HepG2 (cell line): ENCODE measurements at regions not wholly inside any gene's neighbourhood (a gene's known extent, or its start where the extent isn't known, plus 50 kb on each side); places are given as distances from the start of the nearest gene placed in this dataset.

Source experiments
- ARHGAP35 ChIP-seq: sonication (generic); formaldehyde crosslinking; IDR thresholded peaks from 2 replicates; pipeline ENCODE4 v1.9.0; 2022; ENCODE audit warnings: mild to moderate bottlenecking, inconsistent platforms, moderate library complexity, missing genetic modification reagents, borderline replicate concordance
- CBX2 ChIP-seq, 2 experiments: fragments of 200-600 bp in 1 of 2; sonication (generic); formaldehyde crosslinking in 1 of 2; IDR thresholded peaks; 2 replicates each; pipeline versions ENCODE4 v1.7.0 to v1.8.1; 2018 to 2022; ENCODE audit warnings: low read depth in 2 of 2, low read length in 1 of 2, mild to moderate bottlenecking in 1 of 2, missing genetic modification reagents in 1 of 2
- FOXK1 ChIP-seq: sonication (generic); formaldehyde crosslinking; IDR thresholded peaks from 2 replicates; pipeline ENCODE4 v1.4.0; 2020; ENCODE audit warnings: low read depth, missing genetic modification reagents, borderline replicate concordance
- KDM3A ChIP-seq: IDR thresholded peaks from 2 replicates; pipeline ENCODE4 v1.6.1; 2018; ENCODE audit warnings: low read depth, missing compliant biosample characterization
- KDM5B ChIP-seq: sonication (generic); formaldehyde crosslinking; IDR thresholded peaks from 2 replicates; pipeline ENCODE4 v1.4.0; 2020; ENCODE audit warnings: missing genetic modification reagents, mild to moderate bottlenecking, borderline replicate concordance
- KLF6 ChIP-seq: IDR thresholded peaks from 2 replicates; pipeline ENCODE4 v1.8.0; 2016; ENCODE audit warnings: missing biosample characterization, missing genetic modification reagents
- NCOA2 ChIP-seq: sonication (generic); formaldehyde crosslinking; IDR thresholded peaks from 2 replicates; pipeline ENCODE4 v1.8.0; 2022; ENCODE audit warnings: inconsistent platforms
- PHB2 ChIP-seq: fragments of 450-650 bp; IDR thresholded peaks from 2 replicates; pipeline ENCODE4 v1.6.1; 2018; ENCODE audit not compliant: partially characterized antibody
- RARA ChIP-seq: IDR thresholded peaks from 2 replicates; pipeline ENCODE4 v1.6.1; 2016; ENCODE audit warnings: missing genetic modification reagents, missing compliant biosample characterization
- RNF219 ChIP-seq: sonication (generic); formaldehyde crosslinking; IDR thresholded peaks from 2 replicates; pipeline ENCODE4 v1.5.0; 2020; ENCODE audit warnings: mild to moderate bottlenecking, missing genetic modification reagents
- SCMH1 ChIP-seq: sonication (generic); formaldehyde crosslinking; IDR thresholded peaks from 2 replicates; pipeline ENCODE4 v1.9.0; 2021; ENCODE audit warnings: missing genetic modification reagents, mild to moderate bottlenecking, borderline replicate concordance
- SMC3 ChIP-seq: IDR thresholded peaks from 2 replicates; pipeline ENCODE4 v1.6.1; 2011; ENCODE audit warnings: low read length, improper control_type of control experiment
- TBP ChIP-seq: sonication (generic); formaldehyde crosslinking; IDR thresholded peaks from 2 replicates; pipeline ENCODE4 v1.5.0; 2020; ENCODE audit warnings: missing genetic modification reagents
- ZFP37 ChIP-seq: sonication (generic); formaldehyde crosslinking; IDR thresholded peaks from 2 replicates; pipeline ENCODE4 v1.4.0; 2020; ENCODE audit warnings: missing genetic modification reagents, borderline replicate concordance
- ZNF343 ChIP-seq: sonication (generic); formaldehyde crosslinking; IDR thresholded peaks from 2 replicates; pipeline ENCODE4 v1.4.0; 2020; ENCODE audit warnings: mild to moderate bottlenecking, missing genetic modification reagents
- ZNF451 ChIP-seq: sonication (generic); formaldehyde crosslinking; IDR thresholded peaks from 2 replicates; pipeline ENCODE4 v1.5.0; 2020; ENCODE audit warnings: mild to moderate bottlenecking, missing genetic modification reagents
- ZNF563 ChIP-seq: sonication (generic); formaldehyde crosslinking; IDR thresholded peaks from 2 replicates; pipeline ENCODE4 v1.8.0; 2022; ENCODE audit warnings: mild to moderate bottlenecking, moderate library complexity, missing genetic modification reagents
- ZNF577 ChIP-seq: sonication (generic); formaldehyde crosslinking; IDR thresholded peaks from 2 replicates; pipeline ENCODE4 v1.4.0; 2020; ENCODE audit warnings: mild to moderate bottlenecking, low read depth, missing genetic modification reagents, borderline replicate concordance
- TF ChIP-seq, protein P1 (sequence below): sonication (generic); formaldehyde crosslinking; IDR thresholded peaks from 2 replicates; pipeline ENCODE4 v1.4.0; 2020; ENCODE audit warnings: mild to moderate bottlenecking, missing genetic modification reagents
- TF ChIP-seq, protein P2 (sequence below): IDR thresholded peaks from 2 replicates; pipeline ENCODE4 v1.6.1; 2016; ENCODE audit warnings: low read depth, missing genetic modification reagents, missing compliant biosample characterization
- TF ChIP-seq, protein P3 (sequence below): sonication (generic); formaldehyde crosslinking; IDR thresholded peaks from 2 replicates; pipeline ENCODE4 v1.8.0; 2022; ENCODE audit warnings: missing genetic modification reagents, low read depth, mild to moderate bottlenecking, borderline replicate concordance

- TF ChIP-seq RNF219 (CRISPR knock-in tag) (peak; percentile 94), RARA (CRISPR knock-in tag) (peak; percentile 93), KLF6 (CRISPR knock-in tag) (peak; percentile 58; the same call in 1 of the 2 replicates), ARHGAP35 (peak; percentile 69; the same call in 1 of the 2 replicates), PHB2 (no peak), ZNF343 (CRISPR knock-in tag) (peak; percentile 73; the same call in 1 of the 2 replicates), ZFP37 (no peak), ZNF563 (CRISPR knock-in tag) (no peak), NCOA2 (CRISPR knock-in tag) (peak; percentile 97), KDM3A (peak; percentile 83), ZNF577 (no peak), ZNF451 (CRISPR knock-in tag) (peak; percentile 94), KDM5B (CRISPR knock-in tag) (peak; percentile 80; the same call in 1 of the 2 replicates), SCMH1 (no peak), TBP (CRISPR knock-in tag) (no peak), CBX2 (IDR thresholded peaks at IDR 0.05; ENCODE audit: low read depth, low read length) (no peak), CBX2 (CRISPR knock-in tag; IDR thresholded peaks at IDR 0.05; ENCODE audit: low read depth) (peak; percentile 86; the same call in 1 of the 2 replicates), FOXK1 (CRISPR knock-in tag) (no peak; the same call in 1 of the 2 replicates), SMC3 (no peak)
- TF ChIP-seq, protein P1, sequence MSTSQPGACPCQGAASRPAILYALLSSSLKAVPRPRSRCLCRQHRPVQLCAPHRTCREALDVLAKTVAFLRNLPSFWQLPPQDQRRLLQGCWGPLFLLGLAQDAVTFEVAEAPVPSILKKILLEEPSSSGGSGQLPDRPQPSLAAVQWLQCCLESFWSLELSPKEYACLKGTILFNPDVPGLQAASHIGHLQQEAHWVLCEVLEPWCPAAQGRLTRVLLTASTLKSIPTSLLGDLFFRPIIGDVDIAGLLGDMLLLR, result 0 out of 2 replicates have a peak, but pooled peaks have one; percentile 75
- TF ChIP-seq, protein P2, sequence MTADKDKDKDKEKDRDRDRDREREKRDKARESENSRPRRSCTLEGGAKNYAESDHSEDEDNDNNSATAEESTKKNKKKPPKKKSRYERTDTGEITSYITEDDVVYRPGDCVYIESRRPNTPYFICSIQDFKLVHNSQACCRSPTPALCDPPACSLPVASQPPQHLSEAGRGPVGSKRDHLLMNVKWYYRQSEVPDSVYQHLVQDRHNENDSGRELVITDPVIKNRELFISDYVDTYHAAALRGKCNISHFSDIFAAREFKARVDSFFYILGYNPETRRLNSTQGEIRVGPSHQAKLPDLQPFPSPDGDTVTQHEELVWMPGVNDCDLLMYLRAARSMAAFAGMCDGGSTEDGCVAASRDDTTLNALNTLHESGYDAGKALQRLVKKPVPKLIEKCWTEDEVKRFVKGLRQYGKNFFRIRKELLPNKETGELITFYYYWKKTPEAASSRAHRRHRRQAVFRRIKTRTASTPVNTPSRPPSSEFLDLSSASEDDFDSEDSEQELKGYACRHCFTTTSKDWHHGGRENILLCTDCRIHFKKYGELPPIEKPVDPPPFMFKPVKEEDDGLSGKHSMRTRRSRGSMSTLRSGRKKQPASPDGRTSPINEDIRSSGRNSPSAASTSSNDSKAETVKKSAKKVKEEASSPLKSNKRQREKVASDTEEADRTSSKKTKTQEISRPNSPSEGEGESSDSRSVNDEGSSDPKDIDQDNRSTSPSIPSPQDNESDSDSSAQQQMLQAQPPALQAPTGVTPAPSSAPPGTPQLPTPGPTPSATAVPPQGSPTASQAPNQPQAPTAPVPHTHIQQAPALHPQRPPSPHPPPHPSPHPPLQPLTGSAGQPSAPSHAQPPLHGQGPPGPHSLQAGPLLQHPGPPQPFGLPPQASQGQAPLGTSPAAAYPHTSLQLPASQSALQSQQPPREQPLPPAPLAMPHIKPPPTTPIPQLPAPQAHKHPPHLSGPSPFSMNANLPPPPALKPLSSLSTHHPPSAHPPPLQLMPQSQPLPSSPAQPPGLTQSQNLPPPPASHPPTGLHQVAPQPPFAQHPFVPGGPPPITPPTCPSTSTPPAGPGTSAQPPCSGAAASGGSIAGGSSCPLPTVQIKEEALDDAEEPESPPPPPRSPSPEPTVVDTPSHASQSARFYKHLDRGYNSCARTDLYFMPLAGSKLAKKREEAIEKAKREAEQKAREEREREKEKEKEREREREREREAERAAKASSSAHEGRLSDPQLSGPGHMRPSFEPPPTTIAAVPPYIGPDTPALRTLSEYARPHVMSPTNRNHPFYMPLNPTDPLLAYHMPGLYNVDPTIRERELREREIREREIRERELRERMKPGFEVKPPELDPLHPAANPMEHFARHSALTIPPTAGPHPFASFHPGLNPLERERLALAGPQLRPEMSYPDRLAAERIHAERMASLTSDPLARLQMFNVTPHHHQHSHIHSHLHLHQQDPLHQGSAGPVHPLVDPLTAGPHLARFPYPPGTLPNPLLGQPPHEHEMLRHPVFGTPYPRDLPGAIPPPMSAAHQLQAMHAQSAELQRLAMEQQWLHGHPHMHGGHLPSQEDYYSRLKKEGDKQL, result peak; percentile 84
- TF ChIP-seq, protein P3, sequence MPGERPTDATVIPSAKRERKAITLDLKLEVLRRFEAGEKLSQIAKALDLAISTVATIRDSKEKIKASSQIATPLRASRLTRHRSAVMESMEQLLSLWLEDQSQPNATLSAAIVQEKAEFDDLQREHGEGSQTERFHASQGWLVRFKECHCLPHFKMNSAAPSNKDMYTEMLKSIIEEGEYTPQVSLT (CRISPR knock-in tag), result 0 out of 2 replicates have a peak, but pooled peaks have one; percentile 36
Measured at GRCh38 chr4:3836756-3837601, 70.8 kb downstream of the ADRA2C start (continued).
